Liver (tissue), 8 donors: ENCODE measurements at regions not wholly inside any gene's neighbourhood (a gene's known extent, or its start where the extent isn't known, plus 50 kb on each side); places are given as distances from the start of the nearest gene placed in this dataset.

Source experiments
- DNase-seq: peaks from one replicate; pipeline ENCODE4 v3.0.0-alpha.2; 2017; ENCODE audit warnings: low spot score
- H3K27ac ChIP-seq, 2 donors: one replicate each; pipeline ENCODE4 v1.7.0; 2013; ENCODE audit warnings: inconsistent platforms in 2 of 2, low read length in 2 of 2, control low read depth in 1 of 2, low read depth in 1 of 2, mild to moderate bottlenecking in 1 of 2
- H3K27me3 ChIP-seq, 4 donors: one replicate each; pipeline versions ENCODE4 v1.6.1 to v1.7.0; 2013; ENCODE audit warnings: low read length in 3 of 4, inconsistent platforms in 1 of 4, mild to moderate bottlenecking in 1 of 4, moderate library complexity in 1 of 4; ENCODE audit not compliant: control insufficient read depth in 4 of 4, insufficient read depth in 4 of 4
- H3K36me3 ChIP-seq, 4 donors: one replicate each; pipeline versions ENCODE4 v1.6.1 to v1.7.0; 2013; ENCODE audit warnings: low read length in 3 of 4, mild to moderate bottlenecking in 3 of 4, low read depth in 1 of 4, moderate library complexity in 1 of 4; ENCODE audit not compliant: control insufficient read depth in 4 of 4, insufficient read depth in 3 of 4
- H3K4me1 ChIP-seq, 4 donors: one replicate each; pipeline versions ENCODE4 v1.6.1 to v1.7.0; 2013; ENCODE audit warnings: low read length in 3 of 4, mild to moderate bottlenecking in 3 of 4, moderate library complexity in 1 of 4; ENCODE audit not compliant: control insufficient read depth in 4 of 4, insufficient read depth in 4 of 4
- H3K4me3 ChIP-seq, 3 donors: one replicate each; pipeline versions ENCODE4 v1.6.1 to v1.7.0; 2013; ENCODE audit warnings: low read length in 3 of 3, control low read depth in 1 of 3, low read depth in 1 of 3, mild to moderate bottlenecking in 1 of 3
- H3K9ac ChIP-seq, 2 donors: one replicate each; pipeline ENCODE4 v1.7.0; 2013; ENCODE audit warnings: low read length in 2 of 2, mild to moderate bottlenecking in 2 of 2, moderate library complexity in 2 of 2, control low read depth in 1 of 2, low read depth in 1 of 2
- H3K9me3 ChIP-seq, 4 donors: one replicate each; pipeline versions ENCODE4 v1.6.1 to v1.7.0; 2013; ENCODE audit warnings: low read length in 3 of 4; ENCODE audit not compliant: control insufficient read depth in 4 of 4
- ATF3 ChIP-seq: IDR thresholded peaks from 2 replicates; pipeline ENCODE4 v1.6.1; 2016; ENCODE audit warnings: antibody characterized with exemption
- CTCF ChIP-seq: fragments of 150-350 bp; IDR thresholded peaks from 2 replicates; pipeline ENCODE4 v1.5.1; 2017; ENCODE audit warnings: improper control_type of control experiment, low read depth, low read length; ENCODE audit not compliant: missing input control
- EGR1 ChIP-seq, 2 donors: IDR thresholded peaks; 2 replicates each; pipeline ENCODE4 v1.6.1; 2016 to 2018; ENCODE audit warnings: antibody characterized with exemption in 2 of 2, low read depth in 2 of 2
- FOXA1 ChIP-seq: IDR thresholded peaks from 2 replicates; pipeline ENCODE4 v1.6.1; 2016; ENCODE audit warnings: antibody characterized with exemption
- FOXA2 ChIP-seq: IDR thresholded peaks from 2 replicates; pipeline ENCODE4 v1.6.1; 2016; ENCODE audit warnings: antibody characterized with exemption
- GABPA ChIP-seq, 2 donors: IDR thresholded peaks in 1 of 2; conservative IDR thresholded peaks in 1 of 2; 2 replicates each; pipeline ENCODE4 v1.6.1; 2016; ENCODE audit warnings: antibody characterized with exemption in 2 of 2, mild to moderate bottlenecking in 1 of 2, moderate library complexity in 1 of 2
- HNF4A ChIP-seq, 2 donors: conservative IDR thresholded peaks; 2 replicates each; pipeline ENCODE4 v1.6.1; 2016; ENCODE audit warnings: antibody characterized with exemption in 2 of 2, mild to moderate bottlenecking in 2 of 2
- HNF4G ChIP-seq: IDR thresholded peaks from 2 replicates; pipeline ENCODE4 v1.6.1; 2016; ENCODE audit warnings: antibody characterized with exemption
- JUND ChIP-seq, 2 donors: IDR thresholded peaks; 2 replicates each; pipeline ENCODE4 v1.6.1; 2016; ENCODE audit warnings: antibody characterized with exemption in 2 of 2
- MAX ChIP-seq: IDR thresholded peaks from 2 replicates; pipeline ENCODE4 v1.6.1; 2016; ENCODE audit warnings: antibody characterized with exemption
- NR2F2 ChIP-seq: IDR thresholded peaks from 2 replicates; pipeline ENCODE4 v1.6.1; 2016; ENCODE audit warnings: antibody characterized with exemption
- RAD21 ChIP-seq, 2 donors: IDR thresholded peaks; 2 replicates each; pipeline ENCODE4 v1.6.1; 2016; ENCODE audit warnings: antibody characterized with exemption in 2 of 2, mild to moderate bottlenecking in 2 of 2
- REST ChIP-seq: IDR thresholded peaks from 2 replicates; pipeline ENCODE4 v1.6.1; 2016; ENCODE audit warnings: antibody characterized with exemption, mild to moderate bottlenecking
- RXRA ChIP-seq, 2 donors: IDR thresholded peaks; 2 replicates each; pipeline ENCODE4 v1.6.1; 2017 to 2018; ENCODE audit warnings: antibody characterized with exemption in 2 of 2, mild to moderate bottlenecking in 1 of 2
- SP1 ChIP-seq: IDR thresholded peaks from 2 replicates; pipeline ENCODE4 v1.6.1; 2018; ENCODE audit warnings: antibody characterized with exemption, mild to moderate bottlenecking
- TAF1 ChIP-seq: conservative IDR thresholded peaks from 2 replicates; pipeline ENCODE4 v1.6.1; 2016; ENCODE audit warnings: antibody characterized with exemption, mild to moderate bottlenecking
- YY1 ChIP-seq: IDR thresholded peaks from 2 replicates; pipeline ENCODE4 v1.6.1; 2016; ENCODE audit warnings: antibody characterized with exemption, mild to moderate bottlenecking
- ZBTB33 ChIP-seq: IDR thresholded peaks from 2 replicates; pipeline ENCODE4 v1.6.1; 2016; ENCODE audit warnings: antibody characterized with exemption
- WGBS: extraction: QIAGEN DNeasy Blood & Tissue Kit; methylation state at CpG from one replicate; pipeline ENCODE4 v1.1.7; 2013; 5-methylcytosine and 5-hydroxymethylcytosine counted together
- donor health status: healthy.
- donor health status: healthy.
- donor health status: healthy.
- donor health status: healthy.
- donor health status: healthy.

GRCh38 chr1:98437011-98437410 lies 224.5 kb upstream of the SNX7 start:
- Histone ChIP-seq H3K36me3 (no peaks in the 10 kb centered on the region), H3K27me3 (no peaks in the 10 kb centered on the region), H3K9me3 (no peaks in the 10 kb centered on the region), H3K9ac (no peak overlapping the region), H3K4me3 (no peak overlapping the region), H3K27ac (no peak overlapping the region), H3K4me1 (peaks cover 0 to 11% (median 10%) of the 10 kb centered on the region in 4 donors)
- WGBS, result 77% methylated on average over 2 of the region's 2 CpGs
- DNase-seq, result no peak
- TF ChIP-seq RAD21 (IDR thresholded peaks at IDR 0.05) (no peak), FOXA2 (no peak), HNF4G (no peak), TAF1 (no peak), GABPA (IDR thresholded peaks at IDR 0.05 in 1 of 2, conservative IDR thresholded peaks at IDR 0.05 in 1 of 2) (no peak), MAX (no peak)

- peak in 1 of 2 donors; percentile 24 for TF ChIP-seq RAD21 (IDR thresholded peaks at IDR 0.05)
- TF ChIP-seq SP1, result peak; percentile 53
- TF ChIP-seq RXRA (IDR thresholded peaks at IDR 0.05), result peak; percentile 46 to 80
- TF ChIP-seq HNF4G, result peak; percentile 41
- no peak for TF ChIP-seq CTCF
- no peak for TF ChIP-seq ATF3
- peak; percentile 81 to 84 for TF ChIP-seq HNF4A (conservative IDR thresholded peaks at IDR 0.05)
- TF ChIP-seq YY1, result peak; percentile 84
- no peak for TF ChIP-seq REST
- peak; percentile 4 for TF ChIP-seq FOXA2
- TF ChIP-seq ZBTB33, result peak; percentile 61
- TF ChIP-seq MAX, result peak; percentile 56
- TF ChIP-seq TAF1, result no peak
- TF ChIP-seq GABPA (IDR thresholded peaks at IDR 0.05 in 1 of 2, conservative IDR thresholded peaks at IDR 0.05 in 1 of 2), result no peak
- TF ChIP-seq NR2F2, result no peak
- TF ChIP-seq EGR1 (IDR thresholded peaks at IDR 0.05; ENCODE audit: low read depth in 2 of 2), result peak in 1 of 2 donors; percentile 54
- peak; percentile 40 to 72 for TF ChIP-seq JUND (IDR thresholded peaks at IDR 0.05)
- no peak for TF ChIP-seq FOXA1
- Histone ChIP-seq H3K9ac (no peak overlapping the region), H3K4me3 (no peak overlapping the region), H3K4me1 (peaks cover 0 to 19% (median 11%) of the 10 kb centered on the region in 4 donors), H3K27me3 (no peaks in the 10 kb centered on the region), H3K27ac (no peak overlapping the region), H3K9me3 (no peaks in the 10 kb centered on the region), H3K36me3 (no peaks in the 10 kb centered on the region)
- DNase-seq, result peak; percentile 34
- 22% methylated on average over 2 of the region's 2 CpGs for WGBS
Measured at GRCh38 chr1:98429965-98430443, 231.5 kb upstream of the SNX7 start.
